SKM-1 (cell line): ENCODE measurements at regions not wholly inside any gene's neighbourhood (a gene's known extent, or its start where the extent isn't known, plus 50 kb on each side); places are given as distances from the start of the nearest gene placed in this dataset.

ENCODE experiments used
- DNase-seq: peaks from one replicate; lab custom pipeline; 2025; ENCODE audit not compliant: unreplicated experiment; lab: John Stamatoyannopoulos, UW

GRCh38 chr4:66636349-66636748 is 909.0 kb downstream of the CENPC start:
- DNase-seq = no peak

GRCh38 chr4:66633477-66633876 is 911.8 kb downstream of the CENPC start:
- DNase-seq = no peak

DNA sequence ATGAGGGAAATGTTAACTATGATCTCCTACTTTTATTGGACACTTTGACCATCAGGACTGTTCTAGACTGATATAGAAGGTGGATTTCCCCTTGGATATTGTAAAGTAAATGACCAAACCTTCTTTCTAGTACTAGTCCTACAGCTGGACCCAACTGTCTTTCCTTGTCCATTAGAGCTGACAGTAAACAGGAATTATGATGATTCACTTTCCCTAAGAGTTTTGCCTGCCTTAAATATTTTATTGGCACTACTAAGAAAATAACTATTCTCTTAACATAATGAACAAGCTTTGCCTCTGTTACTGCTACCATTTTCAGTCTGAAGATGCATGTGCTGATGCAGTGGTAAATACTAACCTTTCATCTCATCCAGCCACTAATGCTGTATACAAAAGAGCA is 915.4 kb downstream of the CENPC start:
- no peak for DNase-seq

DNA sequence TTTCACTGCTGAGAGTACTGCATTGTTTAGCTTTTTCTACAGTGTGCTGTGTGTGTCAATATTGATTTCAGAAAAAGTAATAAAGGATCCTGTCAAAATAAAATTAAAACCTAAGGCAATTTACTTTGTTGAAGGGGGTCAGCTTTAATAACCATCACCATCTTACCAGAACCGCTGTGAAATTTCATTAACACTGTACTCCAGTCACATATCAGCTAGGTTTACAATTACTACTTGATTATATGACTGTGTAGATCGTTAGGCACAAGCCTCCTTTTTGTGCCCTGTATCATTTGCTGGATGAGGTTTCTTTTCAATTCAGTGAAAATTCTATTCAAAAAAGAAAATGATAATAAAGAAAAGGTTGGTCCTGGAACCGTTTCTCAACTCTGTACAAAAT is 917.2 kb downstream of the CENPC start:
- no peak for DNase-seq

- no peak for DNase-seq
Measured at GRCh38 chr4:66625480-66625879, 919.8 kb downstream of the CENPC start.

- DNase-seq = no peak
Measured at GRCh38 chr4:66613591-66613990, 931.7 kb downstream of the CENPC start.

DNA sequence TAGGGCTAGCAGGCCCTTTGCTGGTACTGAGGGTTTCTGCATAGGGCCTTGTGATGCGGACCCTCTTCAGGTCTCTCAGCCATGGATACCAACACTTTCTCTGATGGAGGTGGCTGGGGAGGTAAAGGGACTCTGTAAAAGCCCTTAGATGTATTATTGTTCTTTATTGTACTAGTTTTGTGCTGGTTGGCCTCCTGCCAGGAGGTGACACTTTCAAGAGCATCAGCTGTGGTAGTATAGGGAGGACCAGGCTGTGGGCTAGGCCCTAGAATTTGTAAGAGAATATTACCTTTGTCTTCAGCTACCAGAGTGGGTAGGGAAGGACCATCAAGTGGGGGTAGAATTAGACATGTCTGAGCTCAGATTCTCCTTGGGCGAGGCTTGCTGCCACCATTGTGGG is 936.3 kb downstream of the CENPC start:
- no peak for DNase-seq

DNA sequence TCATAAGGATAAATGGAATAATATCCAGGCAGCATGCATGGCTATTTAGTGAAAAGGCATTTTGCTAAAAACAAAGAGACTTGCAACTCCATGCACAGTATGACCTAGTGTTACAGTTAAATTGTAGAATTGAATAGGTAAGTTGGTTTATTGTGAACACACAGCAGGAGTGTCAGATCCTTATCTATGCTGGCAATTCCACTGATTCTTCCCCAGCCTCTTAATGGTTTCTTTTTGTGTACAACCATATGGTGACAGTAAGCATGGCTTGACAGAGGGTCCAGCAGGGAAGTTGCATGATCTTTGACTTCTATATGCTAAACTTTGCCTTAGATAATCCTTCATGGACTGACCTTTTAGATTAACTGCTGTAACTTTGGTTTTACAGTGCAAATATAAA is 936.6 kb upstream of the EPHA5 start:
- no peak for DNase-seq

GRCh38 chr4:66606215-66606614 is 935.9 kb upstream of the EPHA5 start:
- DNase-seq = no peak

DNA sequence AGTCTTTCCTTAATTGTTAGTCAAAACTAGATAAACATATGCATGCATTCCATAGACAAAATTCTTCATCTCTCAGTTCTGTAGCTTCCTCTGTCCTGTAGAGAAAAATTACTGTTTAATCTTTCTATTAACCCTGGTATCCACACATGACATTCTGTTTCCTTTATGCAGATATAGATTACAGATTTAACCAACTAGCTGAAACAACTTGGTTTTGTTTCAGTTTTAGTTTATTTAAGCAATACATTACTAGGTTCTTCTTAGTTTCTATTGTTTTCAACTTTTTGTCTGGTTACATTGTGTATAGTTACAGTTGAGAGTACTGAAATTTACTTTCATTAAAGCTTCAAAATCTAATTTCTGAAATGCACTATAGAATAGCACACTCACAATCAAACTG is 933.9 kb upstream of the EPHA5 start:
- no peak for DNase-seq

GRCh38 chr4:66602622-66603021 is 932.3 kb upstream of the EPHA5 start:
- no peak for DNase-seq

DNA sequence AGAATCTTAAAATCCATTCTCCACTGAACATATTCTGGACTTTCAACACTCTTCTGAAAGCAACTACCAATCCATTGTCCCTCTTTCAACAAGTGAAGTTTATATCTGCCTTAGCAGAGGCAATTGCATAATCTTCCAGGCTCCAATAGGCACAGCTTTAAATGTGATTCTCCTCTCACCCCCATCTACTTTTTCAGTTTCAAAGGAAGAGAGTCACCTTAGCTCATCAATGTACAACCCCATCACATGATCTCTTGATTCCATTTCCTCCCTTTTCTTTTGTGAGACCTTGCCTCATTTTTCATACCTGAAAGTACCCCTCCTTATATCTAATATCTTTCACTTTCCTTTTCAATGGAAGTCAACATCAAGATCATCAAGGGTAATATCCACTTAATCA is 921.7 kb upstream of the EPHA5 start:
- DNase-seq = no peak

DNA sequence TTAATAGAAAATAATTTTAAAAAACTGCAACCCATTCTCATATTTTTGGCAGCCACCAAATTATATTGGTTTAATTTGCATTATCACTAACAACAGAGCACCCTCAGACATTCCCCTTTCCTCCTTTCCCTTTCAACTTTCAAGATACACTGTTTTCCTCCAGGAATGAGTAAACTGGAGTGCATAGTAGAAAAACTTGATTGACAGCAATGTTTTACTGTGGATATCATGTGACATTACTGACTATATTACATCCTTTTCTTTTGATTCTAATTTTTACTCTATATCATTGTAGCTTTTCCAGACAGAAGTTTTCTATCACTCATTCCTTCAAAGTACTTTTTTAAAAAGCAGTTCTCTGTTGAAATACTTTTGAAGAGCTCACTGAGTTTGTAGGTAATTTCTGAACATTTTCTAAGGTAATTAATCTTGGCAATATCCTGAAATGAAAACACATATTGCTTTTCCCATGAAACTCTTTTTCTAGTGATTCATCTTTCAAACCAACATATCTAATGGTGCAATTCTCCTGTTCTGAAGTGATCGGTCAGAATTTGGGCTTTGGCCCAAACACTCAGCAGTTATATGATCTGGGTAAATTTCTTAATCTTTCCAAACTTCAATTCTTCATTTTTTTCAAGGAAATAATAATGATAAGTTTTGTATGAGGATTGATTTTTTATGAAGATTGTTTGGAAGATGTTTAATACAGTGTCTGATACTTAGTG is 920.4 kb upstream of the EPHA5 start:
- no peak for DNase-seq

DNA sequence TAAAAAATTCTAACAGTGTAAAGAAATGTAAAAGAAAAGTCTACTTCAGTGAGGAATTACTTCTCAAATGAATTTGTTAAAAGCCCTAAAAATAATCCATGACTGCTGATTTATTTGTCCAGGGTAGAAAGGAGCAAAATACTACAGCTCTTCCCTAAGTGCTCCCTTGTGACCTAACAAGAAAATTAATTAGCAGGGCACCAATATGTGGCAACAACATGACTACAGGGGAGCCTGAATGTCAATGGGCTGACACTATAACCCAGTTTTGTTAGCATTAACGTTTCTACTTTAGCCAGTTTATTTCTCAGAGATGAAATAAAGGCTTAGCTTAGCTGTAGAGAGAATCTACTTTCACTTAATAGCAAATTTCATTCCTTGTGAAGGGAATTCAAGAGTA is 918.9 kb upstream of the EPHA5 start:
- DNase-seq = no peak

DNA sequence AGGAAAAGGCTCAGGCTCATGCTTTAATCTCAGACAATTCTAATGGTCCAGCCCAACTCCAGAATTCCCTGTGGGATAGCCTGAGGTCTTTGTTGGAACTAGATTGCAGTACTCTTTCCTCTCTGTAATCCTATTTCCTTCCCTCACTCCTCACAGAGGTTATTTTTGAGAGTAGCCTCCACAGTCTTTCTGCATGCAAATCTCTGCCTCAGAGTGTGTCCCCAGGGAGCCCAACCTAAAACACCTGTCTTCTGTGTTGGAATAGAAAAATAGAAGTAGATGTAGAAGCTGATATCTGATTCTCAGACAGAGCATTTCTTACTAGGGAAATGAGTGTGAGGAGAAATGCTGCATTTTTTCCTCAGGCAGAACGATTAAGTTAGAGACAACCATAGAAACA is 915.5 kb upstream of the EPHA5 start:
- DNase-seq = no peak

DNA sequence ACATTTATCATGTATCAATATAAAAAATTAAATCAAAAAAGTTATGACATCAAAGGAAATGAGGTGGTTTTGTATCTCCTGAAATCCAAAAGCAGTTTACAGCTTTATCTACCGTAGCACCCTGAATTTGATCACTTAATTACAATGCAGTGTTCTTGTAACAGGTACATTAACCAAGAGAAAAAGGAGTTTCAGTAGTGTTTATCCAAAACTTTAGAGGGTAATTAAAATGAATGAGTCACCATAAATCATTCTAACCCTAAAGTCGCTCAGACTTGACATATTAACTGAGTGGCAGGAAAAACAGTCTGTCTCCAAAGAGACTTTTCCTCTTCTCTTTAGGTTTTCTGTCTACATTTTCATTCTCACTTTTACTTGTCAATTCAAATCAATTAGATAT is 907.6 kb upstream of the EPHA5 start:
- no peak for DNase-seq

DNA sequence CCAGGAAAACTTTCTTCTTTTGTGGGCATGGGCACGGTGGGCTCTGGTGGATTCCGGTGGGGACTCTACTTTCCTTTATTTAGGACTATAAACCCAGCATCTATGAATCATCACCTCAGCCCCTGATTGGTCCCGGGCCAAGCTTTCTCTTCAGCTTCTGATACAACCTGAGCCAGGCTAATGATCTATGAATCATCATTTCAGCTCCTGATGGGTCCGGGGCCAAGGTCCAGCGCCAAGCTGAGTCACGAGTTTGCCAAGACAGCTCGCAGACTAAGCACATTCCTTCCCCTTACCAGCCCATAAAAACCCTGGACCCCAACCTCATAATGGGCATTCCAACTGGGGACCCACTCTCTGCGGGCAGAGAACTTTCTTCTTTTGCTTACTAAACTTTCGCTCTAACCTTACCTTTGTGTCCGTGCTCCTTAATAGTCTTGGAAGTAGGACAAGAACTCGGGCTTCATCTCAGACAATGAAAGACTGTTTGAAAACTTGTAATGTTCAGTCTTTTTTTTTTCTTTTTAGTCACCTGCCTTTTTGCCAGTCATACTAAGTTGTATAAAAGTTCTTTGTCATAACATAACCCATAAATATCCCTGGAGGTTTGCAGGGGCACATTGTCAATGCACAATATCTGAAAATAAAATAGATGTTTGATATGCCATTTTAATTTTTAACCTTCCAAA is 904.9 kb upstream of the EPHA5 start:
- no peak for DNase-seq

DNA sequence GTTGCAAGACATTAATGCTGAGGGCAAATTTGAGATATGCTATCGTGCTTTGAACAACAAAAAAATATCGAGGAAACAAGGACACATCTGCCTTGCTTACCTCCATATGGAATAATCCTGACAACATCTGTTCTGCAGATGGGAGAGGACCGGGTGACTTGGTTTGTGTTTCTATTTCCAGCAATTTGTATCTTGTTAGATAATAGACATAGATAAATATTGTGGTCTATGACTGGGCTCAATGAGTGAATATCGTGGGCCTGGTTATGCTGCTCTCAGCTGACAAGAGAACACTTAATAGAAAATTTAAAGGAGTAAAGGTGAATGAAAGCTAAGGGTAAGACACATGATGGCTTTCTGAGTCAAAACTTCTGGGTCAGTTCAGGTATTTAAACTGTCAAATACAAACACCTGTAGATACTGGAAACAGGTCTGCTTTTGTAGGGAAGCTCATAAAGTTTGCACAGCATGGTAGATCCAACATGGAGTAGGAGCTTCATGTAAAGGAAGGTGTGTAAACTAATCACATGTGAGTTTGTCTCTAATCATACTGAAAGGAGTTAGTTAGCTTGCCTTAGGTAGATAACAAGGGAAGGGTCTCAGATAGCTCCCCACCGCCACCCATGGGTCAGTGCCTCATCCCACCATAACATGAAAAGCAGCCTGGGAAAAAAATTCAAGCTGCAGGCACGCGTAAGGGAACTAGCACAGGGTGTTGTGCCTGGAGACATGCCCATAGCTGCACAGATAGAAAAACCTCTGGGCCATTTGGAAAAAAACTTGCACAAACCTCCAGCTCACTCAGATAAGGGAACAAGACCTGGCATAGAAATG is 904.1 kb upstream of the EPHA5 start:
- no peak for DNase-seq

GRCh38 chr4:66572949-66573348 is 902.7 kb upstream of the EPHA5 start:
- no peak for DNase-seq

GRCh38 chr4:66571145-66571695 is 900.9 kb upstream of the EPHA5 start:
- DNase-seq = no peak

DNA sequence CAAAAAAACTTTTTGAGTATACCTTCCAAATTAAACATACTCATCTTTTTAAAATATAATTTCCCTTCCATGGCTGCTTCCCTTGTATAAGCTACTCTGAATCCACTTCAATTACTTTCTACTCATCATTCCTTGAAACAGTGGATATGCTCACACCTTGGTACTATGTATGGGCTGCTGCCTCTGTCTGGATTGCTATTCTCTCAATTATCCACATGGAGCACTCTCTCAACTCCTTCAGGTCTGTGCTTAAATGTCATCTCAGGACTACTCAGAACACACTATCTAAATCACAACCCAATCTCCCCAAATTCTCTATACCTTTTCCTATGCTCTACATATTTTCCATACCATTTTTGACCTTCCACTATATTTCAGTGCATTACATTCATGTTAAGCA is 898.9 kb upstream of the EPHA5 start:
- no peak for DNase-seq

GRCh38 chr4:66568431-66568830 is 898.1 kb upstream of the EPHA5 start:
- no peak for DNase-seq
